Keratinocyte (primary cell): ENCODE measurements at regions not wholly inside any gene's neighbourhood (a gene's known extent, or its start where the extent isn't known, plus 50 kb on each side); places are given as distances from the start of the nearest gene placed in this dataset.

Experiments
- EZH2 ChIP-seq: IDR thresholded peaks from one replicate; pipeline ENCODE4 v1.6.1; 2012; ENCODE audit warnings: inconsistent platforms, mild to moderate bottlenecking, low read length, moderate library complexity
- TF ChIP-seq, protein P1 (sequence below), 3 experiments: IDR thresholded peaks in 1 of 3; conservative IDR thresholded peaks in 1 of 3; optimal IDR thresholded peaks in 1 of 3; 2 replicates in 2 of 3; 3 replicates in 1 of 3; pipeline versions ENCODE3 to v1.5.1; 2011; ENCODE audit warnings: low read length in 3 of 3, mild to moderate bottlenecking in 3 of 3, moderate library complexity in 2 of 3, control low read depth in 1 of 3, inconsistent platforms in 1 of 3; ENCODE audit not compliant: insufficient read depth in 2 of 3; ENCODE audit errors: extremely low read depth in 1 of 3

DNA sequence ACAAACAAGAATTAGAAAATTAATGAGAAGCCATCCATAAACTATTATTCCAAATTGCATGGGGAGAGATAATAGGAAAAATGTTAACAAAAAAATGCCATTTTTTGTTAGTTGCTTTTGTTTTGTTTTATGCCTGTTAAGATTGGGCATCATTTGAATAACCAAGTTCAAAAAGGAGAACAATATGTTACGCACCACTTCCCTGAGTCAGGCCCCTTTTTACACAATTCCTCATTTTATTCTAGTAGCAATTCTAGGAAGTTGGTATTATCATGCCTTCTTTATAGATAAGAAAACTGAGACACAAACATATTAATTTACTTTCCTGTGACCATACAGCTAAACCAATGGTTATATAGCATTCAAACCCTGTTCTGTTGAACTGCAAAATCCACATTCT lies 736.9 kb upstream of the CCDC54 start:
- TF ChIP-seq, protein P1, sequence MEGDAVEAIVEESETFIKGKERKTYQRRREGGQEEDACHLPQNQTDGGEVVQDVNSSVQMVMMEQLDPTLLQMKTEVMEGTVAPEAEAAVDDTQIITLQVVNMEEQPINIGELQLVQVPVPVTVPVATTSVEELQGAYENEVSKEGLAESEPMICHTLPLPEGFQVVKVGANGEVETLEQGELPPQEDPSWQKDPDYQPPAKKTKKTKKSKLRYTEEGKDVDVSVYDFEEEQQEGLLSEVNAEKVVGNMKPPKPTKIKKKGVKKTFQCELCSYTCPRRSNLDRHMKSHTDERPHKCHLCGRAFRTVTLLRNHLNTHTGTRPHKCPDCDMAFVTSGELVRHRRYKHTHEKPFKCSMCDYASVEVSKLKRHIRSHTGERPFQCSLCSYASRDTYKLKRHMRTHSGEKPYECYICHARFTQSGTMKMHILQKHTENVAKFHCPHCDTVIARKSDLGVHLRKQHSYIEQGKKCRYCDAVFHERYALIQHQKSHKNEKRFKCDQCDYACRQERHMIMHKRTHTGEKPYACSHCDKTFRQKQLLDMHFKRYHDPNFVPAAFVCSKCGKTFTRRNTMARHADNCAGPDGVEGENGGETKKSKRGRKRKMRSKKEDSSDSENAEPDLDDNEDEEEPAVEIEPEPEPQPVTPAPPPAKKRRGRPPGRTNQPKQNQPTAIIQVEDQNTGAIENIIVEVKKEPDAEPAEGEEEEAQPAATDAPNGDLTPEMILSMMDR (optimal IDR thresholded peaks at IDR 0.05 in 1 of 3, IDR thresholded peaks at IDR 0.05 in 1 of 3, conservative IDR thresholded peaks at IDR 0.05 in 1 of 3; ENCODE audit: extremely low read depth in 1 of 3, insufficient read depth in 2 of 3, low read length in 3 of 3): no peak
- TF ChIP-seq EZH2: no peak
